ENCODE measurements at regions not wholly inside any gene's neighbourhood (a gene's known extent, or its start where the extent isn't known, plus 50 kb on each side); places are given as distances from the start of the nearest gene placed in this dataset.

- FAIRE-seq: no peak
- Histone ChIP-seq H3K27ac (ENCODE audit: low read depth in 2 of 2, low read length in 2 of 2) (no peak overlapping the region), H3K36me3 (ENCODE audit: control insufficient read depth in 2 of 3, insufficient read depth in 3 of 3, low read length in 3 of 3) (no peaks in the 10 kb centered on the region), H3K9ac (ENCODE audit: low read length in 3 of 3) (no peak overlapping the region), H3K27me3 (ENCODE audit: control insufficient read depth, insufficient read depth, low read length) (no peaks in the 10 kb centered on the region), H3K9me3 (ENCODE audit: control insufficient read depth in 2 of 3, insufficient read depth in 1 of 3, low read length in 3 of 3) (no peaks in the 10 kb centered on the region), H3K4me1 (ENCODE audit: control insufficient read depth in 2 of 3, insufficient read depth in 2 of 3, low read depth in 1 of 3, low read length in 3 of 3) (no peaks in the 10 kb centered on the region), H3K4me3 (ENCODE audit: low read length in 3 of 3) (no peak overlapping the region)
- no peak for TF ChIP-seq CTCF (IDR thresholded peaks at IDR 0.05; ENCODE audit: borderline replicate concordance, extremely low read depth, insufficient read depth)
- intact Hi-C loops (cut with DNase I): no loop called here
- no peak for DNase-seq
Observed at GRCh38 chr16:87107201-87107600, 210.0 kb downstream of the C16orf95 start.

GRCh38 chr16:87108278-87108677, 208.9 kb downstream of the C16orf95 start:
- no peak for TF ChIP-seq CTCF (IDR thresholded peaks at IDR 0.05; ENCODE audit: borderline replicate concordance, extremely low read depth, insufficient read depth)
- H3K27me3 ChIP-seq (ENCODE audit: control insufficient read depth, insufficient read depth, low read length): no peaks in the 10 kb centered on the region
- no peaks in the 10 kb centered on the region for H3K4me1 ChIP-seq (ENCODE audit: control insufficient read depth in 2 of 3, insufficient read depth in 2 of 3, low read depth in 1 of 3, low read length in 3 of 3)
- H3K9me3 ChIP-seq (ENCODE audit: control insufficient read depth in 2 of 3, insufficient read depth in 1 of 3, low read length in 3 of 3): no peaks in the 10 kb centered on the region
- no peaks in the 10 kb centered on the region for H3K36me3 ChIP-seq (ENCODE audit: control insufficient read depth in 2 of 3, insufficient read depth in 3 of 3, low read length in 3 of 3)
- FAIRE-seq: no peak
- H3K4me3 ChIP-seq (ENCODE audit: low read length in 3 of 3): no peak overlapping the region
- H3K9ac ChIP-seq (ENCODE audit: low read length in 3 of 3): no peak overlapping the region
- intact Hi-C loops (cut with DNase I): no loop called here
- H3K27ac ChIP-seq (ENCODE audit: low read depth in 2 of 2, low read length in 2 of 2): no peak overlapping the region
- no peak for DNase-seq

GRCh38 chr16:87108941-87109340, 208.3 kb downstream of the C16orf95 start:
- no peak for TF ChIP-seq CTCF (IDR thresholded peaks at IDR 0.05; ENCODE audit: borderline replicate concordance, extremely low read depth, insufficient read depth)
- no peaks in the 10 kb centered on the region for H3K9me3 ChIP-seq (ENCODE audit: control insufficient read depth in 2 of 3, insufficient read depth in 1 of 3, low read length in 3 of 3)
- no peak overlapping the region for H3K27ac ChIP-seq (ENCODE audit: low read depth in 2 of 2, low read length in 2 of 2)
- intact Hi-C loops (cut with DNase I): no loop called here
- H3K4me1 ChIP-seq (ENCODE audit: control insufficient read depth in 2 of 3, insufficient read depth in 2 of 3, low read depth in 1 of 3, low read length in 3 of 3): no peaks in the 10 kb centered on the region
- no peaks in the 10 kb centered on the region for H3K27me3 ChIP-seq (ENCODE audit: control insufficient read depth, insufficient read depth, low read length)
- no peaks in the 10 kb centered on the region for H3K36me3 ChIP-seq (ENCODE audit: control insufficient read depth in 2 of 3, insufficient read depth in 3 of 3, low read length in 3 of 3)
- FAIRE-seq (no peak), DNase-seq (no peak)
- H3K9ac ChIP-seq (ENCODE audit: low read length in 3 of 3): no peak overlapping the region
- no peak overlapping the region for H3K4me3 ChIP-seq (ENCODE audit: low read length in 3 of 3)

- H3K9me3 ChIP-seq (ENCODE audit: control insufficient read depth in 2 of 3, insufficient read depth in 1 of 3, low read length in 3 of 3): no peaks in the 10 kb centered on the region
- no peaks in the 10 kb centered on the region for H3K27me3 ChIP-seq (ENCODE audit: control insufficient read depth, insufficient read depth, low read length)
- H3K27ac ChIP-seq (ENCODE audit: low read depth in 2 of 2, low read length in 2 of 2): no peak overlapping the region
- H3K9ac ChIP-seq (ENCODE audit: low read length in 3 of 3): no peak overlapping the region
- no peak for TF ChIP-seq CTCF (IDR thresholded peaks at IDR 0.05; ENCODE audit: borderline replicate concordance, extremely low read depth, insufficient read depth)
- H3K4me3 ChIP-seq (ENCODE audit: low read length in 3 of 3): no peak overlapping the region
- no peaks in the 10 kb centered on the region for H3K4me1 ChIP-seq (ENCODE audit: control insufficient read depth in 2 of 3, insufficient read depth in 2 of 3, low read depth in 1 of 3, low read length in 3 of 3)
- FAIRE-seq (no peak), DNase-seq (no peak)
- intact Hi-C loops (cut with DNase I): no loop called here
- H3K36me3 ChIP-seq (ENCODE audit: control insufficient read depth in 2 of 3, insufficient read depth in 3 of 3, low read length in 3 of 3): no peaks in the 10 kb centered on the region
Observed at GRCh38 chr16:87114832-87115231, 202.4 kb downstream of the C16orf95 start.

Data from kidney (tissue), 13 donors.